Adrenal gland (tissue), 9 donors: ENCODE measurements at regions not wholly inside any gene's neighbourhood (a gene's known extent, or its start where the extent isn't known, plus 50 kb on each side); places are given as distances from the start of the nearest gene placed in this dataset.

Experiments used
- DNase-seq, 7 donors: peaks; one replicate each; pipeline ENCODE4 v3.0.0-alpha.2; 2019 to 2020
- H3K27ac ChIP-seq, 5 donors: fragments of 200-600 bp; sonication (generic) in 4 of 5; 1 replicate in 3 of 5; 2 replicates in 2 of 5; pipeline versions ENCODE4 v1.5.1 to v1.8.0; 2016 to 2020; ENCODE audit warnings: mild to moderate bottlenecking in 1 of 5
- H3K27me3 ChIP-seq: fragments of 200-600 bp; 2 replicates; pipeline ENCODE4 v1.8.0; 2021
- H3K36me3 ChIP-seq, 2 donors: fragments of 200-600 bp; replicated peaks in 1 of 2; 1 replicate in 1 of 2; 2 replicates in 1 of 2; pipeline versions ENCODE4 v1.5.1 to v1.8.0; 2018 to 2022
- H3K4me1 ChIP-seq, 2 donors: fragments of 200-600 bp; replicated peaks in 1 of 2; 1 replicate in 1 of 2; 2 replicates in 1 of 2; pipeline versions ENCODE4 v1.5.1 to v1.8.0; 2018 to 2021
- H3K4me3 ChIP-seq, 4 donors: fragments of 200-600 bp; sonication (generic) in 3 of 4; one replicate each; pipeline ENCODE4 v1.5.1; 2016 to 2018
- H3K9me3 ChIP-seq, 3 donors: fragments of 200-600 bp; sonication (generic) in 1 of 3; replicated peaks in 1 of 3; 1 replicate in 2 of 3; 2 replicates in 1 of 3; pipeline versions ENCODE4 v1.5.1 to v1.8.0; 2016 to 2021
- POLR2A ChIP-seq, 2 donors: fragments of 450-650 bp; IDR thresholded peaks; one replicate each; pipeline ENCODE4 v1.6.1; 2017; ENCODE audit warnings: antibody characterized with exemption in 2 of 2, mild to moderate bottlenecking in 2 of 2, moderate library complexity in 1 of 2
- WGBS, 4 donors: extraction: QIAGEN DNeasy Blood & Tissue Kit in 2 of 4; methylation state at CpG; one replicate each; pipeline versions ENCODE4 v1.1.5 to v1.1.7; 2013 to 2017; 5-methylcytosine and 5-hydroxymethylcytosine counted together
- intact Hi-C, 2 donors: fragments of 100-400 bp; cut with DNase I; formaldehyde crosslinking; loops; one replicate each; pipeline versions ENCODE4 v1.14.1 to v1.15.0; 2022 to 2023
- TF ChIP-seq, protein P1 (sequence below), 6 experiments: fragments of 450-650 bp in 4 of 6; fragments of 200-600 bp in 2 of 6; sonication (generic) in 1 of 6; IDR thresholded peaks; 1 replicate in 5 of 6; 2 replicates in 1 of 6; pipeline versions ENCODE4 v1.5.1 to v1.8.0; 2016 to 2021; ENCODE audit warnings: antibody characterized with exemption in 6 of 6, mild to moderate bottlenecking in 2 of 6, moderate library complexity in 1 of 6
- donor health status: healthy with polysubstance abuse.
- donor health status: Bipolar disorder and iron deficiency.
- donor health status: DM: yes; HTN: yes; CAD: no.
- donor health status: DM: no; HTN: no; CAD: no.
- donor health status: DM: no; HTN: no; CAD: no.

DNA sequence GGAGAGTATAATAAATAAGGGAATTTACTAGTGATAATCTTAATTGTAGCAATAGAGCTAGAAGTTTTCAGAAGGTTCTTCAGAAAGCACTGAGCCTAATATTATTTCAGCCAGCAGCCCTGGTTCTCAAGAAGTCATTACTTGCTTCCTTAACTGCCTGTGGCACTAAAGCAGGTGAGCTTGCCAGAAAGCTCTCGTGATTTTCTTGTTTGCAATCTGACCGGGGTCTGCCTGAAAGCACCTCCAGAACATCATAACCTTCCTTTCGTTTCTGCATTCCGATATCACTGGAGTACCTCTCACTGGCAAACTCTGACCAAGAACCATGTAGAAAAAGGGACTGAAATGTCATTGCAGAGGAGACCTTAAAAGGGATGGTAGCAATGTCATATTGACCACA lies 510.3 kb downstream of the ZIC1 start:
- H3K4me1 ChIP-seq = no peaks in the 10 kb centered on the region
- H3K27ac ChIP-seq = no peak overlapping the region
- WGBS, 4 donors = 77 to 85% (median 80%) methylated on average over 4 of the region's 4 CpGs
- H3K27me3 ChIP-seq = no peaks in the 10 kb centered on the region
- TF ChIP-seq POLR2A (IDR thresholded peaks at IDR 0.05) = no peak
- TF ChIP-seq, protein P1, sequence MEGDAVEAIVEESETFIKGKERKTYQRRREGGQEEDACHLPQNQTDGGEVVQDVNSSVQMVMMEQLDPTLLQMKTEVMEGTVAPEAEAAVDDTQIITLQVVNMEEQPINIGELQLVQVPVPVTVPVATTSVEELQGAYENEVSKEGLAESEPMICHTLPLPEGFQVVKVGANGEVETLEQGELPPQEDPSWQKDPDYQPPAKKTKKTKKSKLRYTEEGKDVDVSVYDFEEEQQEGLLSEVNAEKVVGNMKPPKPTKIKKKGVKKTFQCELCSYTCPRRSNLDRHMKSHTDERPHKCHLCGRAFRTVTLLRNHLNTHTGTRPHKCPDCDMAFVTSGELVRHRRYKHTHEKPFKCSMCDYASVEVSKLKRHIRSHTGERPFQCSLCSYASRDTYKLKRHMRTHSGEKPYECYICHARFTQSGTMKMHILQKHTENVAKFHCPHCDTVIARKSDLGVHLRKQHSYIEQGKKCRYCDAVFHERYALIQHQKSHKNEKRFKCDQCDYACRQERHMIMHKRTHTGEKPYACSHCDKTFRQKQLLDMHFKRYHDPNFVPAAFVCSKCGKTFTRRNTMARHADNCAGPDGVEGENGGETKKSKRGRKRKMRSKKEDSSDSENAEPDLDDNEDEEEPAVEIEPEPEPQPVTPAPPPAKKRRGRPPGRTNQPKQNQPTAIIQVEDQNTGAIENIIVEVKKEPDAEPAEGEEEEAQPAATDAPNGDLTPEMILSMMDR (IDR thresholded peaks at IDR 0.05) = no peak
- intact Hi-C loops = no loop called here
- H3K9me3 ChIP-seq = no peaks in the 10 kb centered on the region
- no peak for DNase-seq
- no peaks in the 10 kb centered on the region for H3K36me3 ChIP-seq
- no peak overlapping the region for H3K4me3 ChIP-seq

DNA sequence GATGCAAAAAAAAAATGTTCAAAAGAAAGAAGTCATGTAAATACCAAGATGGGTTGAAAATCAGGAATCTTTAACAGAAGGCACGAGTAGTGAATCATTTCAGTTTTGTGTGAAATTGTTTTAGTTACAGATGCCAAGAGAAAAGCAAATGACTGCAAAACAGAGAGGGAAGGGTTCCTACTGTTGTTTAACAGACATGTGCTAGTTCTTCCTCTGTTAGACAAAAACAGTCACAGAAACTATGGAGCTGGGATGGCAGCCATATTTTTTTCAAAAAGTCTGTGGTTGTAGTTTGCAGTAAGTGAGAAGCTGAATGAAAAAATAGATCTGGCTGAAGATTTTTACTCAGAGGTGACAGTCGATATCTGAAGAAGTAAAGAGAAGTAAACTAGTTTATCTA lies 511.9 kb downstream of the ZIC1 start:
- Histone ChIP-seq H3K27ac (no peak overlapping the region), H3K36me3 (no peaks in the 10 kb centered on the region), H3K4me3 (no peak overlapping the region), H3K9me3 (no peaks in the 10 kb centered on the region), H3K27me3 (no peaks in the 10 kb centered on the region), H3K4me1 (no peaks in the 10 kb centered on the region)
- WGBS, 4 donors = 68 to 80% (median 75%) methylated on average over 2 of the region's 2 CpGs
- no peak for DNase-seq
- no peak for TF ChIP-seq POLR2A (IDR thresholded peaks at IDR 0.05)
- TF ChIP-seq, protein P1 (IDR thresholded peaks at IDR 0.05) = no peak
- intact Hi-C loops = no loop called here

DNA sequence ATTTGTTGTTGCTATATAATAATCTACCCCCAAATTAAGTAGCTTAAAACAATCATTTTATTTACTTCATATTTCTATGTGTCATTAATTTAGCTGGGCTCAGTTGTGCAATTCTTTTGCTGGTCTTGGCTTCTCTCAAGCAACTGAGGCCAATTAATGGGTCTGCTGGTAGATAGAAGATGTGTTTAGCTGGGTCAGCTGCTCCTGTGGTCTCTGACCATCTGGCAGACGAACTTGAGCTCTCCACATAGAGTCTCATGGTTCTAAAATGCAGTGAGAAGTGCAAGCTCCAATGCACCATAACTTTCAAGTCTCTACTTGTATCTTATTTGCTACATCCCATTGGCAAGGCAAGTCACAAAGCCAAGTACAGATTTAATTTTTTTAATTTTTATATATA lies 515.6 kb downstream of the ZIC1 start:
- Histone ChIP-seq H3K9me3 (no peaks in the 10 kb centered on the region), H3K4me3 (no peak overlapping the region), H3K27me3 (no peaks in the 10 kb centered on the region), H3K36me3 (no peaks in the 10 kb centered on the region), H3K27ac (no peak overlapping the region), H3K4me1 (no peaks in the 10 kb centered on the region)
- 33 to 65% (median 61%) methylated on average over 1 of the region's 1 CpG for WGBS, 4 donors
- no peak for TF ChIP-seq POLR2A (IDR thresholded peaks at IDR 0.05)
- TF ChIP-seq, protein P1 (IDR thresholded peaks at IDR 0.05) = no peak
- DNase-seq = no peak
- intact Hi-C loops = no loop called here

DNA sequence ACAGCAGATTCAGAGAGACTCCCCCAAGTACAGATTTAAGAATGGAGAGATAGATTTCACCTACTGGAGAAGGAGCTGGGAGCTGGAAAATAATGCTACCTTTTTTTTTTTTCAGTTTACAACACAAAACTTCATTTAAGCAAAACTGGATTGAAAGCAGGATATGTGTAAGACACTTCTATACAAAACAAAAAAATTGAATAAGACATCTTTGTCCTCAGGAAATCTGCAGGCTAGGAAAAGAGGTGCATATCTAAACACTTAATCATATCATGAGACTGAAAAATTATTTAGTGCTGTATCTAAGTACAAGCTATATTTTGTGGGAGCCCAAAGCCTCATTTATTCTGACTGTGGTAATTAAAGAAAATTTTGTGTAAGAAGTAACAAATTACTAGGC lies 516.1 kb downstream of the ZIC1 start:
- Histone ChIP-seq H3K9me3 (no peaks in the 10 kb centered on the region), H3K27ac (no peak overlapping the region), H3K4me3 (no peak overlapping the region), H3K27me3 (no peaks in the 10 kb centered on the region), H3K4me1 (no peaks in the 10 kb centered on the region), H3K36me3 (no peaks in the 10 kb centered on the region)
- TF ChIP-seq, protein P1 (IDR thresholded peaks at IDR 0.05) = no peak
- no peak for TF ChIP-seq POLR2A (IDR thresholded peaks at IDR 0.05)
- DNase-seq = no peak
- intact Hi-C loops = no loop called here
